GM12892 (cell line): ENCODE measurements at regions not wholly inside any gene's neighbourhood (a gene's known extent, or its start where the extent isn't known, plus 50 kb on each side); places are given as distances from the start of the nearest gene placed in this dataset.

Experiments used
- POLR2A ChIP-seq: IDR thresholded peaks from 2 replicates; pipeline ENCODE4 v1.6.1; 2011; ENCODE audit warnings: low read depth, low read length, control low read depth
- POLR2AphosphoS5 ChIP-seq: IDR thresholded peaks from 2 replicates; pipeline ENCODE4 v1.6.1; 2011; ENCODE audit warnings: low read depth, low read length, control low read depth
- TAF1 ChIP-seq: IDR thresholded peaks from 2 replicates; pipeline ENCODE4 v1.6.1; 2011; ENCODE audit warnings: low read depth, mild to moderate bottlenecking, control low read depth, low read length, borderline replicate concordance

GRCh38 chr7:136186281-136186680, 209.1 kb upstream of the MTPN start:
- no peak for TF ChIP-seq POLR2AphosphoS5
- TF ChIP-seq TAF1: no peak
- TF ChIP-seq POLR2A: no peak
